HuH-7 (cell line): ENCODE measurements at regions not wholly inside any gene's neighbourhood (a gene's known extent, or its start where the extent isn't known, plus 50 kb on each side); places are given as distances from the start of the nearest gene placed in this dataset.

Source experiments
- DNase-seq: peaks from one replicate; pipeline ENCODE4 v3.0.0; 2011; ENCODE audit warnings: low spot score

DNA sequence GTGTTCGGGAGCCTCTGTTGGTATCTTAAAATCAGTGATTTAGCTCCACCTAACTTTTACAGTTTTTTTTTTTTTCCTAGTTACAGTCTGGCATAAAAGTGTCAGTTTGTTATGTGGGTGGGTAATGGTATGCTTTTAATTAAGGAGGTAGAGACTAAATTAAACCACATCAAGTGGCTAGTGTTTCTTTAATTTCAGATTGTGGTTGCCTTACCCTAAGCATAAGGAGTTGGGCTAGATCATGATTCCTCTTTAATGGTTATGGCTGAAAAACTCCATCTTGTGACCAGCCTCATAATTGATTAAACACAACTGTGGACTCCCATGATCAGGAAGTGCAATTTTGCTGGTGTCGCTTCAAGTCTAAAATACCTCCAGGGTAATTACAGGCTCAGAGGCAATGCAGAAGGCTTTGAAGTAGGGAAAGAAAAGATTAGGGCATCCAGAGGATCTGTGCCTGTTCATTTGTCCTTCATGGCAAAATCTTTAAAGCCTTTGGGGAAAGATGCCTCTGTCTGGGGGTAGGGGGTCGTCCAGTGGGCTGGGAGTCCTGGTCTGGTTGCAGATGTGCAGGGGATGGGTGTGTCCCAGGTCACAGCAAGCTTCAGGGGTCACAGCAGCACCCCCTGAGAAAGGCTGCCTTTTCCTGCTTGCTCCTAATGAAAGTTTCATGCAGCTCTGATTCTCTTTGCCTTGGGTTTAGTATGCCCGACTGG is 579.2 kb downstream of the BCL11A start:
- DNase-seq, result no peak

GRCh38 chr2:59969161-59969560 is 584.3 kb downstream of the BCL11A start:
- DNase-seq, result no peak

DNA sequence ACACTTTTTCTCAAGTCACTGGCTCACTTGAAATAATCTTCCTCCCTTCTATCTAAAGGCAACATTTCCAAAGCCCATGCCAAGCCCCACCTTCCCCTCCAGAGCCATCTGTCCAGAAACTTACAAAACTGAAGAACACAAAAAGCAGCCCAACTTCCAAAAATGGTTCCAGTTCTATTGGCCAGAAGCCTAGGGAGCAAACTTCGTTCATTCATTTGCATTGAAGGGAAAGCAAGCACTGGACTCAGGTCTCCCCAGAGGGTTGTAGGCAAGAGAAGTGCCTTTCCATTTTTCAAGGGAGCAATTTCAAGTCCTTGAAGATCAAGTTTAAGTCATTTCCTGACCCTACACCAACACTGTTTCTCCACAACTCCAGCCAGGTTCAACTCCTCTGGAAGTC is 585.0 kb downstream of the BCL11A start:
- DNase-seq, result no peak

DNA sequence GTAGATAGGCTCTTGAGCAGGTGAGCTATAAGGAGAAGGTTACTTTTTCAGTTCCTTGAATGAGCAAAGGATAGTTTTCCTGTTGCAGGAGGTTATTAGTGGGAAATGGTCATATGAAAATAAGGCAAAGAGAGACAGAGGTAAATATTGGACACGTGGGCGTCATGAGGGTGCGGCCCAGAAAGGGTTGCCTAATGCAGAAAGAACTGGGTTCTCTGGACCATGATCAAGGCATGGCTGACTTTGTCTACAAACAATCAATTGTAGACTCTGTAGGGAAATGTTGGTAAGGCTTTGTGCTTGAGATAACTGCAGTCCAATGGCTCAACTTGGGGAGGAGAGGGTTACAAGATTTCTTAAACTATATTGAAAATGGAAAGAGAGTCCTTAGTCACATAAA is 585.8 kb downstream of the BCL11A start:
- no peak for DNase-seq

DNA sequence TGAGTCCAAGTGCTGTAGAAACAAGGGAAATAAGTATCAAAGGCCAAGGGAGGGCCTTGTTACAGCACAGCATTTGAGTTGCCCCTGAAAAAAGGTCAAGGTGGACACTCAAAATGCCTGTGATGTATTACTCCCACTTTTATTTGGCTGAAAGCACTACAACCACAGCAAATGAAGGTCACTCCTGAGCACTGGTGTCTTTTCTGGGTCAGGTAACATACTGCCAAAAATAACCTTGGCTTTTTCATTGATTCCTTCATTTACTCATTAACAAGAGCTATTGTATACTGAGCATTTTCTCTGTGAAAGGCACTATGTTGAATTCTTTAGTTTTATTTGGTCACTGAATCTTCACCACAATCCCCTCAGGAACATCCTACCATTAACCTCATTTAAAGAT is 590.3 kb downstream of the BCL11A start:
- no peak for DNase-seq

DNA sequence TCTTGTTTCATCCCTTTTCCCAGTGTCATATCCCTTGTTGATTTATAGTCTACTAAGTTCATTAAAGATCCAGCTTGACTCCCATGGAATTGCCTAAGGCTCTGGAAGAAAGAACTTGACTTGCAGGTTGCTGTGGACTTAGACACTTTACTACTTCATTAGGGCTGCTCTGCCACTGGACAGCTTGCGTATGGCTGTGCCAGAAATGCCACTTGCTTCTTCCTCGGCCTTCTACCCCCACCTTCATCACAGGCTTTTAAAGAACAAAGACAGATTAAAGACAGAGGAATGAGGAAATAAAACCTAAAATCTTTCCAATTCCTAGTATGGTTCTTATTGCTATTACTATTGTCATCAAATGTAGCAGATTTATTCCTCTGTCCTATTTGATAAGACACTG is 591.7 kb downstream of the BCL11A start:
- DNase-seq, result no peak

DNA sequence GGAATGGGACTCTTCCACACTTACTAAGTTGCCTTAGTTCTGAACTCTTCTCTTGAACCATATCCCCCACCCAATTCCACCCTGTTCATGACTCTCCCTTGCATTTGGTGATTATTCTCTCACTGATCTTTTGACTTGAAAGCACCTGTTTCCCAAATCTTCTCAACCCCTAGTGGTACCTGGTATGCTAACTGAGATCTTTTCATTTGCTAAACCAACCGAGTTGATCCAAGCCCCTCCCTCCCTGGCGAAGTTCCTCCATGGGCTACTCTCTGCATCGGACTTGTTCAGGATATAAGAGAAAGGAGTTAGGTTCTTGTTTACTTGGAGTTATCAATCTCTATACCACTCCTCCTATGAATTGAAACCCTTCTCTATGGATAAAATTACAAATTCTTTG is 593.5 kb downstream of the BCL11A start:
- no peak for DNase-seq

GRCh38 chr2:59957504-59957903 is 596.0 kb downstream of the BCL11A start:
- DNase-seq, result no peak

- no peak for DNase-seq
Measured at GRCh38 chr2:59956981-59957380, 596.5 kb downstream of the BCL11A start.

- no peak for DNase-seq
Measured at GRCh38 chr2:59947917-59948541, 605.4 kb downstream of the BCL11A start.

DNA sequence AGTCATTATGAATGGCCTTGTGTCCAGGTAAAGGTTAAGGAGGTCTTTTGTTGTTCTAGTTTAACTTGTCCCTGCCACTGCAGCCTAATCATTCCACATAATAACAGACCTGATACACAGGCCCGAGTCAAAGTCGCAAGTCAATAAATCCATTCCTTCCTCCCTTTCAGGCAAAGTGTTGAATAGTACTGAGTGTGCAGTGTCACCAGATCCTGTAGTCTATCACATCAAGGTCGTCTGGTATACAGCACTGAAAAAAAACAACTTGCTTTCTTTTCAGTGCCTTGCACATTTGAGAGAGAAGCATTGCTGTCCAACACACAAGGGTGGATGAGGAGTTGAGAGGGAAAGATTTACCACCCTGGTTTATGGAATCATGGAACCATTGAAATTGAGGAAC is 606.2 kb downstream of the BCL11A start:
- no peak for DNase-seq

GRCh38 chr2:59939236-59939635 is 614.2 kb downstream of the BCL11A start:
- no peak for DNase-seq

GRCh38 chr2:59938181-59938580 is 615.3 kb downstream of the BCL11A start:
- no peak for DNase-seq

GRCh38 chr2:59936048-59936447 is 617.4 kb downstream of the BCL11A start:
- DNase-seq, result no peak

- DNase-seq, result no peak
Measured at GRCh38 chr2:59935005-59935404, 618.4 kb downstream of the BCL11A start.

DNA sequence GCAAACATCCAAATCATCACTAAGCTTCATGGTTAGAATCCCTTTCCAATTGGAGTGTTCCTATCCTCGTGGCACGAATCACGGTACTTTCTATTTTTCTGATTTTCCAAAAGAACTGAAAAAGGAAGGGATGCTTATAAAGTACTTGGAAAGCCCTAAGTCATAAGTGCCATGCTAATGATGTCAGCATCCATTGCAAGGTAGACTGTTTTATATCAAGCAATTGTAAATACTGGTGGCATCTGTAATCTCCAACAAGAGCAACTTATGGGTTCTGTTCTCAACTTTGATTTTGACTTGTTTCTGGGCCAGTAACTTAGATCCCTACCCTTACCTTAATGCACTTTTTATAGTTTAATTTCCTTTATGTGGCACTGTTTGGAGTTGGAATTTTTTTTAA is 619.5 kb downstream of the BCL11A start:
- DNase-seq, result no peak

GRCh38 chr2:59932341-59932740 is 621.1 kb downstream of the BCL11A start:
- no peak for DNase-seq

- no peak for DNase-seq
Measured at GRCh38 chr2:59930430-59930829, 623.0 kb downstream of the BCL11A start.

DNA sequence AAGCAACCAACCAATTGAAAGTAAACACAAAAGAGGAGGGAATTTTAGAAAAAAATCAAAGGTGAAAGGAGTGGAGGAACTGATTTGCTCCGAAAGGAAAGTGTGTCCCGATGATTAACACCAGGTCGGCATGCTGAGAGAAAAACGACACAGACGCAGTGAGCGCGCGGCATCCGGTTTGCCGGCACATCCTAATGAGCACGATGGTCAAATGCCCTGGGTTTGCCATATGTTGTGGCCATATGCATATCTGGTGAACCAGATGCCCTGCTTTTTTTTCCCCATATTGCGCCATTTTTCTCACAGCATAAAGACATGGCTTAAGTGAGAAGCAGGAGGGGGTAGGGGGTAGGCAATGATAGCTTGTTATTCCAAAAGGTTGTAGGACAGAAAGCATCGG is 626.7 kb downstream of the BCL11A start:
- DNase-seq, result no peak

DNA sequence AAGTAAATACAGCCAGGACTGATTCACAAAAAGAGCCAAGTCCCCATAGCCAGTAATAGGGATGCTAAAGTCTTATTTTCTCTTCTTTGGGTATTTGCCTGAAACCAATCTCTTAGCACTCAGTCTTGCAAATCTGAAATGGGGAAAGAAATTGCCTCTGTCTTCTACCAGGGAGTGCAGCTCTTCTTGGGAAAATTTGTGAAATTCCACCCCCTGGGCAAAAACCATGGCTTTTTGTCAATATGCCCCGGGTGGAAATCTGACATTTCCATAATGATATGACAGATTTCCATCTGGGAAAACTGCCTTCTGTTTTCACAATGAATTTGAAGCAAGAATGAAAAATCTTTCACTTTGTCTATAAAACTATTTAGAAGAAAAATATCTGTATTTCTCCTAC is 628.1 kb downstream of the BCL11A start:
- no peak for DNase-seq

- no peak for DNase-seq
Measured at GRCh38 chr2:59924346-59924745, 629.1 kb downstream of the BCL11A start.

DNA sequence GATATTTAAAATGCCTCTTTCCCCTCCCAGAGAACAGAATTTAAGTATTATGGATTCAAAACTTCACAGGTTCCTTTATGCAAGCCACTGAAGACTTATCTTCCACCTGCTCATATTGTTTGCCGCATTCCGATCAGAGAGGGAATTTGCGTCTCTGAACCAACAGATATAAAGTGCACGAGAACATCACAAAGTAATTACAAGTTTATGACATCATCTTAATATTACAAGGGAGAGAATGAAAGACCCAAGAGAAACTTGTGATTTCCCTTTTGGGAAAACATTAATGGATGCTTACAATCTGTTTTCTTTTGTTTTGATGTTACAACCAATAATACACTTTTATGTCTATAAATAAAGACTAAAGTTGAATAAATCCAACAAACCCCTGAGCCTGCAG is 631.0 kb downstream of the BCL11A start:
- DNase-seq, result no peak

DNA sequence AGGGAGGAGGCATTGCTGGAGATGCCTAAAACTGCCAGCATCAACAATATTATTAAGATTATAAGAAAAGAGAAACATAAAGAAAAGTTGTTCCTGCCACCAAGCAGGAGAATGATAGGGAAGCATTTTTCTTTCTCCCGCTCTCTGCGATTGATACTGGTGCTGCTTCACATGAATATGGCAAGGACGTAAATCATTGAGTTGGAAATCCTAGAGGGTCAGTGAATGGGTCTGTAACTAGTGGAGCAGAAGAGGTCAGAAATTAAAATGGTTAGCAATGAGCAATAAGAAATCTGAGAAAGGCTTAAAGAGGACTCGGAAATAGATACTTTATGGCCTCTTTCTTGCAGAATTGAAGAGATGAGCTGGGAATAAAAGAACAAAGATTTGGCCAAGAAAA is 631.7 kb downstream of the BCL11A start:
- no peak for DNase-seq

DNA sequence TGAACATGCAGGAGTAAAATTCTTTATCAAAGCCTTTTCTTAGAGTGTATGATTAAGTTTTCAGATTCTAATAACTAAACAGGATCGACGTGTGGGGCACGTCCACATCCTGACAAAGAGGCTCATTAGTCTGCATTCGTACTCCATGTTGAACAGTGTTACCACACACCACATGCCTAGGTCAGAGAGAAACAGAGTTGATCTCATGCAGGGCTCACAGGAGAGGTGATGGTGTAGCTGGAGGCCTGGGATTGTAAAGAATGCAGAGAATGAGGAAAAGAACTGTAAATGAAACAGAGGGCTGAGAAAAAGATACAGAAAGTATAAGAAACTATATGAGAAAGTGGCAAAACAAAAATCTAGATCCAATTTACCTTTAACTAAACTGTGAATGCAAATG is 632.5 kb downstream of the BCL11A start:
- no peak for DNase-seq
